Right renal pelvis (tissue), 4 donors: ENCODE measurements at regions not wholly inside any gene's neighbourhood (a gene's known extent, or its start where the extent isn't known, plus 50 kb on each side); places are given as distances from the start of the nearest gene placed in this dataset.
"Not testable (repeated sequence)": the region's sequence is repeated elsewhere in the genome, so short reads cannot be mapped to it uniquely, and the experiment has no call there.

Experiments used
- DNase-seq, 4 donors: peaks; one replicate each; pipeline ENCODE4 v3.0.0-alpha.2; 2013; ENCODE audit warnings: low read depth in 4 of 4, low spot score in 3 of 4, missing footprints in 1 of 4

- DNase-seq: no peak
Measured at GRCh38 chr1:183753464-183753891, 51.4 kb upstream of the RGL1 start.

- no peak for DNase-seq
Measured at GRCh38 chr1:183744132-183744913, 60.6 kb upstream of the RGL1 start.

- DNase-seq: no peak
Measured at GRCh38 chr1:183742355-183742754, 62.6 kb upstream of the RGL1 start.

- DNase-seq: peak in 2 of 4 donors; percentile 54 to 64
Measured at GRCh38 chr1:183739741-183740271, 65.1 kb upstream of the RGL1 start.

- no peak for DNase-seq
Measured at GRCh38 chr1:183739082-183739481, 65.8 kb upstream of the RGL1 start.

GRCh38 chr1:183737916-183738315 is 67.0 kb upstream of the RGL1 start:
- DNase-seq: not testable (repeated sequence)

- DNase-seq: no peak
Measured at GRCh38 chr1:183736343-183736742, 68.6 kb upstream of the RGL1 start.

- DNase-seq: no peak
Measured at GRCh38 chr1:183735069-183735860, 69.7 kb upstream of the RGL1 start.

- DNase-seq: peak in 3 of 4 donors; percentile 60 to 83 (median 80)
Measured at GRCh38 chr1:183734543-183735036, 70.3 kb upstream of the RGL1 start.

- DNase-seq: no peak
Measured at GRCh38 chr1:183733715-183734114, 71.2 kb upstream of the RGL1 start.

- DNase-seq: no peak
Measured at GRCh38 chr1:183732236-183732880, 72.6 kb upstream of the RGL1 start.

- DNase-seq: no peak
Measured at GRCh38 chr1:183730886-183731573, 73.9 kb upstream of the RGL1 start.

GRCh38 chr1:183730107-183730724 is 74.7 kb upstream of the RGL1 start:
- no peak for DNase-seq

- no peak for DNase-seq
Measured at GRCh38 chr1:183726825-183727224, 73.7 kb upstream of the APOBEC4 start.

GRCh38 chr1:183724350-183725042 is 71.4 kb upstream of the APOBEC4 start:
- DNase-seq: no peak

- no peak for DNase-seq
Measured at GRCh38 chr1:183723571-183723970, 70.5 kb upstream of the APOBEC4 start.

- no peak for DNase-seq
Measured at GRCh38 chr1:183721041-183721440, 67.9 kb upstream of the APOBEC4 start.

- DNase-seq: no peak
Measured at GRCh38 chr1:183720028-183720427, 66.9 kb upstream of the APOBEC4 start.

- DNase-seq: no peak
Measured at GRCh38 chr1:183719289-183719688, 66.2 kb upstream of the APOBEC4 start.
